Erythroblast (primary cell): ENCODE measurements at regions not wholly inside any gene's neighbourhood (a gene's known extent, or its start where the extent isn't known, plus 50 kb on each side); places are given as distances from the start of the nearest gene placed in this dataset.

Experiments
- DNase-seq, 2 experiments: peaks; one replicate each; lab custom pipeline; 2025; lab: John Stamatoyannopoulos, UW
- GATA1 ChIP-seq: IDR thresholded peaks from 2 replicates; pipeline ENCODE4 v1.6.1; 2011; ENCODE audit warnings: low read depth, mild to moderate bottlenecking, control low read depth, low read length, moderate library complexity
- POLR2A ChIP-seq: IDR thresholded peaks from 2 replicates; pipeline ENCODE4 v1.6.1; 2011; ENCODE audit warnings: mild to moderate bottlenecking, low read length

GRCh38 chr11:111063726-111064517, 181.6 kb upstream of the POU2AF2 start:
- no peak for DNase-seq
- TF ChIP-seq GATA1 (no peak), POLR2A (no peak)

- TF ChIP-seq GATA1: no peak
- no peak for TF ChIP-seq POLR2A
- DNase-seq: no peak
Measured at GRCh38 chr11:111062420-111062819, 183.1 kb upstream of the POU2AF2 start.

- TF ChIP-seq POLR2A (no peak), GATA1 (no peak)
- DNase-seq: no peak
Measured at GRCh38 chr11:111059726-111060125, 185.8 kb upstream of the POU2AF2 start.

GRCh38 chr11:111049131-111049530, 196.4 kb upstream of the POU2AF2 start:
- TF ChIP-seq POLR2A (no peak), GATA1 (no peak)
- DNase-seq: no peak

- no peak for DNase-seq
- TF ChIP-seq GATA1: no peak
- TF ChIP-seq POLR2A: no peak
Measured at GRCh38 chr11:111047374-111047773, 198.2 kb upstream of the POU2AF2 start.

GRCh38 chr11:111046291-111046690, 199.2 kb upstream of the POU2AF2 start:
- no peak for DNase-seq
- TF ChIP-seq GATA1 (no peak), POLR2A (no peak)

GRCh38 chr11:111045874-111046273, 199.7 kb upstream of the POU2AF2 start:
- DNase-seq: no peak

GRCh38 chr11:111045407-111045803, 200.1 kb upstream of the POU2AF2 start:
- TF ChIP-seq GATA1: no peak
- TF ChIP-seq POLR2A: no peak
- no peak for DNase-seq

More at GRCh38 chr11:111045874-111046273, 199.7 kb upstream of the POU2AF2 start:
- TF ChIP-seq POLR2A (no peak), GATA1 (no peak)

GRCh38 chr11:111044751-111045406, 200.6 kb upstream of the POU2AF2 start:
- TF ChIP-seq POLR2A (no peak), GATA1 (no peak)
- no peak for DNase-seq

GRCh38 chr11:111039982-111040381, 205.5 kb upstream of the POU2AF2 start:
- TF ChIP-seq GATA1 (no peak), POLR2A (no peak)

GRCh38 chr11:111035746-111036145, 209.8 kb upstream of the POU2AF2 start:
- DNase-seq: no peak
- TF ChIP-seq GATA1 (no peak), POLR2A (no peak)

More at GRCh38 chr11:111039982-111040381, 205.5 kb upstream of the POU2AF2 start:
- no peak for DNase-seq

GRCh38 chr11:111026241-111026640, 219.3 kb upstream of the POU2AF2 start:
- TF ChIP-seq POLR2A (no peak), GATA1 (no peak)
- no peak for DNase-seq

- TF ChIP-seq POLR2A: no peak
- TF ChIP-seq GATA1: no peak
- no peak for DNase-seq
Measured at GRCh38 chr11:111021131-111021530, 224.4 kb upstream of the POU2AF2 start.

GRCh38 chr11:111019871-111020670, 225.5 kb upstream of the POU2AF2 start:
- no peak for DNase-seq
- TF ChIP-seq POLR2A (no peak), GATA1 (no peak)
